ENCODE measurements at regions not wholly inside any gene's neighbourhood (a gene's known extent, or its start where the extent isn't known, plus 50 kb on each side); places are given as distances from the start of the nearest gene placed in this dataset.
"Not testable (repeated sequence)": the region's sequence is repeated elsewhere in the genome, so short reads cannot be mapped to it uniquely, and the experiment has no call there.

GRCh38 chr4:111046811-111047210 lies 423.9 kb upstream of the PITX2 start:
- DNase-seq (ENCODE audit: low spot score) = no peak
- Mint-ChIP-seq H3K9me3 (peaks cover 16% of the 10 kb centered on the region), H3K4me1 (ENCODE audit: low read depth) (no peaks in the 10 kb centered on the region), H3K27ac (no peak overlapping the region), H3K4me3 (ENCODE audit: low read depth) (no peak overlapping the region), H3K36me3 (ENCODE audit: low read depth) (no peaks in the 10 kb centered on the region), H3K27me3 (ENCODE audit: low read depth) (no peaks in the 10 kb centered on the region)
- intact Hi-C loops (cut with micrococcal nuclease) = no loop called here

GRCh38 chr4:111048316-111048715 lies 425.4 kb upstream of the PITX2 start:
- Mint-ChIP-seq H3K4me3 (ENCODE audit: low read depth) (no peak overlapping the region), H3K36me3 (ENCODE audit: low read depth) (no peaks in the 10 kb centered on the region), H3K27me3 (ENCODE audit: low read depth) (no peaks in the 10 kb centered on the region), H3K4me1 (ENCODE audit: low read depth) (no peaks in the 10 kb centered on the region), H3K27ac (no peak overlapping the region), H3K9me3 (peaks cover 16% of the 10 kb centered on the region)
- no peak for DNase-seq (ENCODE audit: low spot score)
- intact Hi-C loops (cut with micrococcal nuclease) = no loop called here

GRCh38 chr4:111064342-111064993 lies 441.6 kb upstream of the PITX2 start:
- Mint-ChIP-seq H3K27me3 (ENCODE audit: low read depth) (no peaks in the 10 kb centered on the region), H3K4me1 (ENCODE audit: low read depth) (no peaks in the 10 kb centered on the region), H3K36me3 (ENCODE audit: low read depth) (no peaks in the 10 kb centered on the region), H3K27ac (no peak overlapping the region), H3K9me3 (no peaks in the 10 kb centered on the region), H3K4me3 (ENCODE audit: low read depth) (no peak overlapping the region)
- intact Hi-C loops (cut with micrococcal nuclease) = no loop called here
- DNase-seq (ENCODE audit: low spot score) = no peak

DNA sequence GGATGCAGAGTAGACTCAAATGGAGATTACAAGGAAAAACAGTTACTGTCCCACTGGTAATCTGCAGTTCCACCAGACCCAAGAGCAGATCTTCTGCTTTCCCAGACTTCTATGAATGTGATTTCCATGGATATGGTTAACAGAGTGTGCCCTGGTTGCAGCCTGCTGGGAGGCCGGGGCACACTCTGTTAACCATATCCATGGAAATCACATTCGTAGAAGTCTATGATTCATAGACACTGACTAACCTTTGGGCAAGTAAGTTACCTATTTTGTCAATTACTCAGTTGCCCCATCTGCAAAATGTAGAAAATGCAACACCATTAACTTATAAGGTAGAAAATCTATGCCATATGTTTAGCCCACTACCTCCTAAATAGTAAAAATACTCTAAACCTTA lies 443.1 kb upstream of the PITX2 start:
- H3K9me3 Mint-ChIP-seq = no peaks in the 10 kb centered on the region
- intact Hi-C loops (cut with micrococcal nuclease) = no loop called here
- H3K4me1 Mint-ChIP-seq (ENCODE audit: low read depth) = no peaks in the 10 kb centered on the region
- no peak overlapping the region for H3K27ac Mint-ChIP-seq
- H3K36me3 Mint-ChIP-seq (ENCODE audit: low read depth) = no peaks in the 10 kb centered on the region
- DNase-seq (ENCODE audit: low spot score) = no peak
- H3K4me3 Mint-ChIP-seq (ENCODE audit: low read depth) = no peak overlapping the region
- H3K27me3 Mint-ChIP-seq (ENCODE audit: low read depth) = no peaks in the 10 kb centered on the region

DNA sequence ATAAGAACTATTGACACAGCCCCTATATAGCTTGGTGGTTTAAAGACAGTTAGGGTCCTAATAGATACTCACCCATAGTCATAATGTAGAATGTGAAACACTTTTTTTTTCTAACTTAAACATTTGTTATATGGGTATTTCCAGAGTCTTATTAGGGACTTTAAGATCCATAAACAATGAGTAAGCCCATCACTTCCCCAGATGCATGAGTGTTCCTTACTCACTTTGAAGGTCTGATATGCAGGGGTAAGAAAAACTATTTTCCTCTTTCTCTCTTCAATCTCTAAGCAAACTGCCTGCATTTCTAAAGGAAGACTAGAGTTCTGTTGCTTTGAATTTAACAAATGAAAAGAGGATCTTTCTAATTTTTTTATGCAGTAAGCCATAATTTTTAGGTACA lies 443.6 kb upstream of the PITX2 start:
- Mint-ChIP-seq H3K9me3 (no peaks in the 10 kb centered on the region), H3K27ac (no peak overlapping the region), H3K27me3 (ENCODE audit: low read depth) (no peaks in the 10 kb centered on the region), H3K4me1 (ENCODE audit: low read depth) (no peaks in the 10 kb centered on the region), H3K4me3 (ENCODE audit: low read depth) (no peak overlapping the region), H3K36me3 (ENCODE audit: low read depth) (no peaks in the 10 kb centered on the region)
- intact Hi-C loops (cut with micrococcal nuclease) = no loop called here
- DNase-seq (ENCODE audit: low spot score) = no peak

- intact Hi-C loops (cut with micrococcal nuclease) = no loop called here
- H3K27ac Mint-ChIP-seq = no peak overlapping the region
- H3K9me3 Mint-ChIP-seq = no peaks in the 10 kb centered on the region
- H3K4me1 Mint-ChIP-seq (ENCODE audit: low read depth) = no peaks in the 10 kb centered on the region
- DNase-seq (ENCODE audit: low spot score) = no peak
- no peaks in the 10 kb centered on the region for H3K36me3 Mint-ChIP-seq (ENCODE audit: low read depth)
- H3K27me3 Mint-ChIP-seq (ENCODE audit: low read depth) = no peaks in the 10 kb centered on the region
- no peak overlapping the region for H3K4me3 Mint-ChIP-seq (ENCODE audit: low read depth)
These were observed 444.0 kb upstream of the PITX2 start for GRCh38 chr4:111066887-111067286.

DNA sequence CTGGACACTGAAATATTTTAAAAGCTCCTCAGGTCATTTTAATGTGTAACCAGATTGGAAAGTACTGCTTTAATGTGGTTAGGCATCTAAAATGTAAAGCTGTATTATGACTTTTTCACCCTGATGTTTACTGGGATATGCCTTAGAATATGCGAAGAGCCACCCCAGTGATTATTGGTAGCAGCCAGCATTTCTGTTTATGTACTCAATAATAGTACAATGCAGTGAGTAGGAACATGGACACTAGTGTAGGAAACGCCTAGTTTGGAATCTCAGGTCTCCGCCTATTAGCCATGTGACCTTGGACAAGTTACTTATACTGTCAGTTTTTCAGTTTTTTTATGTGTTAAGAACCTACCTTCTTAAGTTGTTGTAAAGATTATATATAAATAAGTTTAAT lies 446.0 kb upstream of the PITX2 start:
- Mint-ChIP-seq H3K36me3 (ENCODE audit: low read depth) (no peaks in the 10 kb centered on the region), H3K9me3 (peaks cover 2% of the 10 kb centered on the region), H3K27ac (no peak overlapping the region), H3K4me3 (ENCODE audit: low read depth) (no peak overlapping the region), H3K27me3 (ENCODE audit: low read depth) (no peaks in the 10 kb centered on the region), H3K4me1 (ENCODE audit: low read depth) (no peaks in the 10 kb centered on the region)
- no peak for DNase-seq (ENCODE audit: low spot score)
- intact Hi-C loops (cut with micrococcal nuclease) = no loop called here

- Mint-ChIP-seq H3K27ac (no peak overlapping the region), H3K27me3 (ENCODE audit: low read depth) (no peaks in the 10 kb centered on the region), H3K36me3 (ENCODE audit: low read depth) (no peaks in the 10 kb centered on the region), H3K4me1 (ENCODE audit: low read depth) (no peaks in the 10 kb centered on the region), H3K4me3 (ENCODE audit: low read depth) (no peak overlapping the region), H3K9me3 (peaks cover 5% of the 10 kb centered on the region)
- no peak for DNase-seq (ENCODE audit: low spot score)
- intact Hi-C loops (cut with micrococcal nuclease) = no loop called here
These were observed 447.5 kb upstream of the PITX2 start for GRCh38 chr4:111070390-111070789.

DNA sequence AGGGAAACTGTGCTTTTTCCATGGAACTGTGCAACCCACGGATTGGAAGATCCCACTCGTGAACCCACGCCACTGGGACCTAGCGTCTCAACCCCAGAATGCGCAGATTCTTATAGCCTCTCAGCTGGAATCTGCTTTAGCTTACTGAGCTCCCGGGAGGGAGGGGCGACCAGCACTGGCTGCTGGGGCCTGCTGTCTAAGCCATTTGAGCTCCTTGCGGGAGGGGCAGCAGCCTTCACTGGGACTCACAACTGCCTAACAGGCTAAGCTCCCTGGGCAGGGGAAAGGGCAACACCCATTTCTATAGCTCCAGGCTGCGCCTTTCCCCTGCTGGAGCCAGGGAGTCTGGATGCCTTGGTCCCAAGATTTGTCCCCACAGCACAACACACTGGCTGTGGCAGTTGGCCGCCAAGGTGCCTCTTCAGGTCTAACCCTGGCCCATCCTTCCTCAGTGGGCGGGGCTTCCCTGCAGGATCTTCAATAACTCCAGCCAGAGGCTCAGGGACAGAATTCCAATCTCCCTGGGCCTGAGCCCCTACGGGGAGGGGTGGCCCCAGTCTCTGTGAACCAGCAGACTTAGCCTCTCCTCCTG lies 451.7 kb upstream of the PITX2 start:
- intact Hi-C loops (cut with micrococcal nuclease) = no loop called here
- no peak for DNase-seq (ENCODE audit: low spot score)
- Mint-ChIP-seq H3K4me3 (ENCODE audit: low read depth) (no peak overlapping the region), H3K27me3 (ENCODE audit: low read depth) (no peaks in the 10 kb centered on the region), H3K4me1 (ENCODE audit: low read depth) (no peaks in the 10 kb centered on the region), H3K27ac (no peak overlapping the region), H3K36me3 (ENCODE audit: low read depth) (no peaks in the 10 kb centered on the region), H3K9me3 (peaks cover 17% of the 10 kb centered on the region)

DNA sequence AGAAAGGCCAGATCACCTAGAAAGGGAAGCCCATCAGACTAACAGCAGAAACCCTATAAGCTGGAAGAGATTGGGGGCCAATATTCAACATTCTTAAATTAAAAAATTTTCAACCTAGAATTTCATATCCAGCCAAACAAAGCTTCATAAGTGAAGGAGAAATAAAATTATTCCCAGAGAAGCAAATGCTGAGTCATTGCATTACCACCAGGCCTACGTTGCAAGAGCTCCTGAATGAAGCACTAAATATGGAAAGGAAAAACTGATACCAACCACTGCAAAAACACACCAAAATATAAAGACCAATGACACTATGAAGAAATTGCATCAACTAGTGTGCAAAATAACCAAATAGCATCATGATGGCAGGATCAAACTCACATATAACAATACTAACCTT lies 453.4 kb upstream of the PITX2 start:
- H3K27ac Mint-ChIP-seq; intact Hi-C loops (cut with micrococcal nuclease); H3K4me3 Mint-ChIP-seq (ENCODE audit: low read depth); DNase-seq (ENCODE audit: low spot score); H3K36me3 Mint-ChIP-seq (ENCODE audit: low read depth); H3K27me3 Mint-ChIP-seq (ENCODE audit: low read depth); H3K4me1 Mint-ChIP-seq (ENCODE audit: low read depth): not testable (repeated sequence)
- H3K9me3 Mint-ChIP-seq = peaks cover 17% of the 10 kb centered on the region

- no peaks in the 10 kb centered on the region for H3K36me3 Mint-ChIP-seq (ENCODE audit: low read depth)
- H3K4me3 Mint-ChIP-seq (ENCODE audit: low read depth) = no peak overlapping the region
- no peak overlapping the region for H3K27ac Mint-ChIP-seq
- H3K27me3 Mint-ChIP-seq (ENCODE audit: low read depth) = no peaks in the 10 kb centered on the region
- intact Hi-C loops (cut with micrococcal nuclease) = no loop called here
- H3K4me1 Mint-ChIP-seq (ENCODE audit: low read depth) = no peaks in the 10 kb centered on the region
- DNase-seq (ENCODE audit: low spot score) = no peak
- H3K9me3 Mint-ChIP-seq = no peaks in the 10 kb centered on the region
These were observed 485.3 kb upstream of the PITX2 start for GRCh38 chr4:111108153-111108552.

DNA sequence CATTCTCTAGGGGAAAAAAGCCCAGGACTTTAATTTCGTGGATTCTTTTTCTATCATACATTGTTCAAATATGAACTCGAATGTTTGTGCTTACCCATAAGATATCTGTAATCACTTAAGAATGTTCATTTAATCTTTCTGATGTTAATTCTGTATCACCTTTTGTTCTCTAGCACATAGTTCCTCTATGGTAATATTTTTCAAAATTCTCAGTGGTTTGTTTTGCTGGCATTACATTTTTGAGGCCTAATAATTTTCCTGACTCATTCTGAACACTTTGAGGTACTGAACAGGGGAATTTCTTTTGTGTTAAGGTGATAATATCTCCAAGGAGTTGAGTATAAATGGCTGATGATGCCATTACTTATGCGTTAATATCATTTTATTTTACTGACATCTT lies 490.7 kb upstream of the PITX2 start:
- Mint-ChIP-seq H3K4me3 (ENCODE audit: low read depth) (no peak overlapping the region), H3K27me3 (ENCODE audit: low read depth) (no peaks in the 10 kb centered on the region), H3K36me3 (ENCODE audit: low read depth) (no peaks in the 10 kb centered on the region), H3K4me1 (ENCODE audit: low read depth) (no peaks in the 10 kb centered on the region), H3K27ac (no peak overlapping the region), H3K9me3 (no peaks in the 10 kb centered on the region)
- intact Hi-C loops (cut with micrococcal nuclease) = no loop called here
- no peak for DNase-seq (ENCODE audit: low spot score)

DNA sequence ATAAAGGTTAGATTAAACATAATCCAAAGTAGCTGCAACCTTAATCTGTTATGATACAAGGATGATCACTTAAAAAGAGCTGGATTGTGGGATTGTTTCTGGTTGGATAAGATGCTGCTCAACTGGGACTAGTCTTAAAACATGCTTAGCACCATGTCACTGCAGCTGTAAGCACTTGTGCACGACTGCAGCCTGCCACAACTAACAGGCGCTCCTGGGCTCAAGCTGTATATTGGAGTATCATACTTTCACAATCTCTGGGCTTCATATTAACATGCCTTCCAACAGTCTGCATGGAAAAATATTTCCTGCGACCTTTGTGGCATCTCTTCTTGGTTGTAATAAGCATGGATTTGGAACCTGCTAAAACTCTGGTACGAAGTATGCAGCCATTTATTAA lies 493.0 kb upstream of the PITX2 start:
- H3K36me3 Mint-ChIP-seq (ENCODE audit: low read depth) = no peaks in the 10 kb centered on the region
- no peak overlapping the region for H3K4me3 Mint-ChIP-seq (ENCODE audit: low read depth)
- peaks cover 6% of the 10 kb centered on the region for H3K9me3 Mint-ChIP-seq
- no peaks in the 10 kb centered on the region for H3K4me1 Mint-ChIP-seq (ENCODE audit: low read depth)
- H3K27ac Mint-ChIP-seq = no peak overlapping the region
- H3K27me3 Mint-ChIP-seq (ENCODE audit: low read depth) = no peaks in the 10 kb centered on the region
- DNase-seq (ENCODE audit: low spot score) = no peak
- intact Hi-C loops (cut with micrococcal nuclease) = no loop called here

- no peaks in the 10 kb centered on the region for H3K36me3 Mint-ChIP-seq (ENCODE audit: low read depth)
- H3K27me3 Mint-ChIP-seq (ENCODE audit: low read depth) = no peaks in the 10 kb centered on the region
- DNase-seq (ENCODE audit: low spot score) = no peak
- H3K4me1 Mint-ChIP-seq (ENCODE audit: low read depth) = no peaks in the 10 kb centered on the region
- peaks cover 6% of the 10 kb centered on the region for H3K9me3 Mint-ChIP-seq
- intact Hi-C loops (cut with micrococcal nuclease) = no loop called here
- no peak overlapping the region for H3K27ac Mint-ChIP-seq
- no peak overlapping the region for H3K4me3 Mint-ChIP-seq (ENCODE audit: low read depth)
These were observed 497.3 kb upstream of the PITX2 start for GRCh38 chr4:111120191-111120590.

Data from activated T-helper 2 cell treated with anti-CD3 and anti-CD28 coated beads, Interferon-gamma antibody, Interleukin-2, Interleukin-4, amounts not matched to agents 10 μg/mL and 5 μg/mL and 100 μg/mL, durations not matched to agents 14 hours and 24 hours and 36 hours (primary cell).